ENCODE measurements at regions not wholly inside any gene's neighbourhood (a gene's known extent, or its start where the extent isn't known, plus 50 kb on each side); places are given as distances from the start of the nearest gene placed in this dataset.

- DNase-seq = no peak
Observed at GRCh38 chr6:104614394-104614793, 245.3 kb downstream of the HACE1 start.

- DNase-seq = no peak
Observed at GRCh38 chr6:104613416-104614001, 246.2 kb downstream of the HACE1 start.

GRCh38 chr6:104612541-104612940, 247.2 kb downstream of the HACE1 start:
- no peak for DNase-seq

GRCh38 chr6:104608101-104608500, 251.6 kb downstream of the HACE1 start:
- DNase-seq = no peak

GRCh38 chr6:104607501-104607900, 252.2 kb downstream of the HACE1 start:
- DNase-seq = no peak

- no peak for DNase-seq
Observed at GRCh38 chr6:104606361-104606760, 253.4 kb downstream of the HACE1 start.

- DNase-seq = peak in 1 of 2 experiments; percentile 8
Observed at GRCh38 chr6:104604685-104605084, 255.0 kb downstream of the HACE1 start.

GRCh38 chr6:104603108-104603745, 256.5 kb downstream of the HACE1 start:
- DNase-seq = no peak

GRCh38 chr6:104601721-104602120, 258.0 kb downstream of the HACE1 start:
- DNase-seq = peak in 1 of 2 experiments; percentile 45

GRCh38 chr6:104601131-104601651, 258.5 kb downstream of the HACE1 start:
- peak; percentile 45 to 66 for DNase-seq

- DNase-seq = no peak
Observed at GRCh38 chr6:104600639-104600931, 259.1 kb downstream of the HACE1 start.

GRCh38 chr6:104599821-104600638, 259.7 kb downstream of the HACE1 start:
- DNase-seq = no peak

GRCh38 chr6:104597541-104598050, 262.1 kb downstream of the HACE1 start:
- DNase-seq = no peak

- no peak for DNase-seq
Observed at GRCh38 chr6:104596091-104596490, 263.6 kb downstream of the HACE1 start.

- DNase-seq = no peak
Observed at GRCh38 chr6:104595311-104595820, 264.4 kb downstream of the HACE1 start.

- no peak for DNase-seq
Observed at GRCh38 chr6:104591573-104592334, 268.0 kb downstream of the HACE1 start.

GRCh38 chr6:104589940-104590339, 269.8 kb downstream of the HACE1 start:
- DNase-seq = no peak

- DNase-seq = no peak
Observed at GRCh38 chr6:104585646-104586045, 274.1 kb downstream of the HACE1 start.

- DNase-seq = peak; percentile 95 to 97
Observed at GRCh38 chr6:104580452-104580851, 279.3 kb downstream of the HACE1 start.

- peak; percentile 24 to 84 for DNase-seq
Observed at GRCh38 chr6:104579310-104579863, 280.3 kb downstream of the HACE1 start.

- no peak for DNase-seq
Observed at GRCh38 chr6:104575536-104575935, 284.2 kb downstream of the HACE1 start.

GRCh38 chr6:104574135-104574750, 285.5 kb downstream of the HACE1 start:
- DNase-seq = no peak
